ENCODE measurements at regions not wholly inside any gene's neighbourhood (a gene's known extent, or its start where the extent isn't known, plus 50 kb on each side); places are given as distances from the start of the nearest gene placed in this dataset.
A peak's percentile ranks its signal among the peaks of the same experiment; 100 is the strongest.
"Not testable (repeated sequence)": the region's sequence is repeated elsewhere in the genome, so short reads cannot be mapped to it uniquely, and the experiment has no call there.

DNA sequence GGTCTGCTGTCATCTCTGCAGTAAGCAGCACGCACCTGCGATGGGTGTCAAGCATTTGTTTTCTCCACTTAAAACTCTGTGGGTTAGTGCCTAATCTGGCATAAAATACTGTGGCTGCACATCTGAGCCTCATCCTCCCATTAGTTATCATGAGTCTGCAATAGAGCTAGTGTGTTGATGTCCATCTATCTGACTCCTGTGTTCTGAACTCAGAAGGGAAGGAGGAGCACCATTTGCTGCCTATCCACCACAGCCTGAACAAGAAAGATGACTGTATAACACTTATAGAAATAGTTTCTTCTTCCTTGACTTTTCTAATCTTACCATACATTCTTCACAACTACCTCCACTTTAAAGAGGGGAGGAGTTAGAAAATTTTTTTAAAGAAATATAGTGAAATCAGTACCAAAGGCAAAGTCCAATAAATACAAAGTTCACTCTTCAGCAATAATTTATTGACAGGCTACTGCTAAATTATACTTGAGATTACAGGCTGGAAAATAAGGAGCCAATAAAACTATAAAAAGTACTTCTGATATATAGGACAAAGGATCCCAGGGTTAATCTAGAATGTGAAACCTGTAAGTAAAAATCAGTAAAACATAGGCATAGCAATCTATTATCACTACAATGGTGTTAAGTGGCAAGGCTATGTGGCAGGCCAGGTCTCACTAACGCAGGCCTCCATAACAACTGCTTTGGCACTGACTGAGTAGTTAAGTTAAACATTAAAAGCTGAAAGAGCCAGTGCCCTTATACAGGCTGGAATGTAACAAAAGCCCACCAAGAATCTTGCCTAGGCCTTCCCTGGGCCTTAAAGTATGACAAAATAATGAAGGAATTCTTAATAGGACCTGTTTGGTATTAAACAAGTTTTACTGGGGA is 70.2 kb downstream of the LGALS9C start:
- not testable (repeated sequence) for H3K9ac ChIP-seq (ENCODE audit: low read depth, low read length); H3K4me1 ChIP-seq (ENCODE audit: control insufficient read depth, insufficient read depth, low read length); H3K9me3 ChIP-seq (ENCODE audit: control insufficient read depth, insufficient read depth, low read length); H3K4me3 ChIP-seq (ENCODE audit: low read depth, low read length); H3K27me3 ChIP-seq (ENCODE audit: control insufficient read depth, insufficient read depth, low read length); H3K36me3 ChIP-seq (ENCODE audit: control insufficient read depth, insufficient read depth, low read length)

DNA sequence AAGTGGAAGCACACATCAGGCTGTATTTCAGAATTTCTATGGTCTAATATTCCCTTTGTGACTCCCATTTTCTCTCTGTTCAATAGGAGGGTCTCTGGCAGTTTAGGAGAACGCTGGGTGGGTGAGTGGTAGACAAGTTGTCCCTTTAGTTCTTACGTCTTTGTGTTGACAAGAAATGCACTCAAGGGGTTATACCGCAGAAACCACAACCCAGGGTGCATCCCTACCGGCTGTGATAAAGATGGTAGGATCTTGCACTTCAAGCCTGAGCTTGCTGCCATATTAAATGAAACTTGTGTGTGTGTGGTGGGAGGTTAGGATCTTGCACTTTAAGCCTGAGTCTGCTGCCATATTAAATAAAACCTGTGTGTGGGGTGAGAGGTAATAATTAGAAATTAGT is 80.5 kb downstream of the LGALS9C start:
- H3K4me3 ChIP-seq (ENCODE audit: low read depth, low read length); H3K36me3 ChIP-seq (ENCODE audit: control insufficient read depth, insufficient read depth, low read length); H3K4me1 ChIP-seq (ENCODE audit: control insufficient read depth, insufficient read depth, low read length); H3K9me3 ChIP-seq (ENCODE audit: control insufficient read depth, insufficient read depth, low read length); H3K27me3 ChIP-seq (ENCODE audit: control insufficient read depth, insufficient read depth, low read length); H3K9ac ChIP-seq (ENCODE audit: low read depth, low read length): not testable (repeated sequence)

GRCh38 chr17:18563381-18564098 is 80.7 kb downstream of the TBC1D28 start:
- not testable (repeated sequence) for H3K36me3 ChIP-seq (ENCODE audit: control insufficient read depth, insufficient read depth, low read length); H3K9ac ChIP-seq (ENCODE audit: low read depth, low read length); H3K9me3 ChIP-seq (ENCODE audit: control insufficient read depth, insufficient read depth, low read length); H3K27me3 ChIP-seq (ENCODE audit: control insufficient read depth, insufficient read depth, low read length); H3K4me1 ChIP-seq (ENCODE audit: control insufficient read depth, insufficient read depth, low read length); H3K4me3 ChIP-seq (ENCODE audit: low read depth, low read length)

- H3K36me3 ChIP-seq (ENCODE audit: control insufficient read depth, insufficient read depth, low read length); H3K9me3 ChIP-seq (ENCODE audit: control insufficient read depth, insufficient read depth, low read length); H3K4me1 ChIP-seq (ENCODE audit: control insufficient read depth, insufficient read depth, low read length); H3K27me3 ChIP-seq (ENCODE audit: control insufficient read depth, insufficient read depth, low read length); H3K9ac ChIP-seq (ENCODE audit: low read depth, low read length); H3K4me3 ChIP-seq (ENCODE audit: low read depth, low read length): not testable (repeated sequence)
These were observed 80.1 kb downstream of the TBC1D28 start for GRCh38 chr17:18564099-18564448.

GRCh38 chr17:18568108-18568995 is 75.8 kb downstream of the TBC1D28 start:
- H3K4me3 ChIP-seq (ENCODE audit: low read depth, low read length): peak overlapping the region; percentile 22
- not testable (repeated sequence) for H3K4me1 ChIP-seq (ENCODE audit: control insufficient read depth, insufficient read depth, low read length); H3K36me3 ChIP-seq (ENCODE audit: control insufficient read depth, insufficient read depth, low read length); H3K9me3 ChIP-seq (ENCODE audit: control insufficient read depth, insufficient read depth, low read length); H3K27me3 ChIP-seq (ENCODE audit: control insufficient read depth, insufficient read depth, low read length); H3K9ac ChIP-seq (ENCODE audit: low read depth, low read length)

- H3K4me3 ChIP-seq (ENCODE audit: low read depth, low read length); H3K36me3 ChIP-seq (ENCODE audit: control insufficient read depth, insufficient read depth, low read length); H3K4me1 ChIP-seq (ENCODE audit: control insufficient read depth, insufficient read depth, low read length); H3K9ac ChIP-seq (ENCODE audit: low read depth, low read length); H3K9me3 ChIP-seq (ENCODE audit: control insufficient read depth, insufficient read depth, low read length); H3K27me3 ChIP-seq (ENCODE audit: control insufficient read depth, insufficient read depth, low read length): not testable (repeated sequence)
These were observed 74.7 kb downstream of the TBC1D28 start for GRCh38 chr17:18569489-18569913.

DNA sequence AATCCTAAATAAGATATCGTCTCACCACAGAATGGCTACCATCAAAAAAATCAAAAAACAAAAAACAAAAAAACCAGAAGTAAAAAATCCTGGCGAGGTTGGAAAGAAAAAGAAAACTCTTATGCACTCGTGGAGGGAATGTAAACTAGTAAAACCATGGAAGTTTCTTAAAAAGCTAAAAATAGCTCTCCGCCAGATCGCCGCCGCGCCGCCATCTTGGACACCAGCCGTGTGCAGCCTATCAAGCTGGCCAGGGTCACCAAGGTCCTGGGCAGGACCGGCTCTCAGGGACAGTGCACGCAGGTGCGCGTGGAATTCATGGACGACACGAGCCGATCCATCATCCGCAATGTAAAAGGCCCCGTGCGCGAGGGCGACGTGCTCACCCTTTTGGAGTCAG is 71.7 kb downstream of the TBC1D28 start:
- H3K4me3 ChIP-seq (ENCODE audit: low read depth, low read length); H3K27me3 ChIP-seq (ENCODE audit: control insufficient read depth, insufficient read depth, low read length); H3K9ac ChIP-seq (ENCODE audit: low read depth, low read length); H3K36me3 ChIP-seq (ENCODE audit: control insufficient read depth, insufficient read depth, low read length); H3K4me1 ChIP-seq (ENCODE audit: control insufficient read depth, insufficient read depth, low read length); H3K9me3 ChIP-seq (ENCODE audit: control insufficient read depth, insufficient read depth, low read length): not testable (repeated sequence)

- not testable (repeated sequence) for H3K27me3 ChIP-seq (ENCODE audit: control insufficient read depth, insufficient read depth, low read length); H3K36me3 ChIP-seq (ENCODE audit: control insufficient read depth, insufficient read depth, low read length); H3K4me1 ChIP-seq (ENCODE audit: control insufficient read depth, insufficient read depth, low read length); H3K9ac ChIP-seq (ENCODE audit: low read depth, low read length); H3K9me3 ChIP-seq (ENCODE audit: control insufficient read depth, insufficient read depth, low read length); H3K4me3 ChIP-seq (ENCODE audit: low read depth, low read length)
These were observed 70.1 kb downstream of the TBC1D28 start for GRCh38 chr17:18574137-18574536.

Data from iPS-15b (cell line).